Astrocyte (in vitro differentiated cells and primary cell): ENCODE measurements at regions not wholly inside any gene's neighbourhood (a gene's known extent, or its start where the extent isn't known, plus 50 kb on each side); places are given as distances from the start of the nearest gene placed in this dataset.

Experiments used
- DNase-seq: peaks from one replicate; pipeline ENCODE4 v3.0.0-alpha.2; 2010; ENCODE audit warnings: low read depth
- FAIRE-seq: peaks from 2 replicates; lab custom pipeline; 2011; peaks lifted over from hg19 to GRCh38; lab: Jason Lieb, UNC
- H2AFZ ChIP-seq: 2 replicates; pipeline ENCODE4 v1.6.0; 2012; ENCODE audit warnings: low read depth, low read length, inconsistent platforms
- H3K27ac ChIP-seq: 2 replicates; pipeline ENCODE4 v1.5.1; 2011; ENCODE audit warnings: low read depth, low read length, inconsistent platforms
- H3K27me3 ChIP-seq: 2 replicates; pipeline ENCODE4 v1.6.0; 2011; ENCODE audit warnings: low read length, inconsistent platforms; ENCODE audit not compliant: insufficient read depth
- H3K36me3 ChIP-seq: 2 replicates; pipeline ENCODE4 v1.5.1; 2011; ENCODE audit warnings: low read length, inconsistent platforms; ENCODE audit not compliant: insufficient read depth
- H3K4me1 ChIP-seq: 2 replicates; pipeline ENCODE4 v1.5.1; 2011; ENCODE audit warnings: low read length, inconsistent platforms; ENCODE audit not compliant: insufficient read depth
- H3K4me2 ChIP-seq: 2 replicates; pipeline ENCODE4 v1.6.0; 2012; ENCODE audit warnings: low read length, inconsistent platforms
- H3K4me3 ChIP-seq: 2 replicates; pipeline ENCODE4 v1.5.1; 2011; ENCODE audit warnings: low read depth, mild to moderate bottlenecking, low read length, inconsistent platforms; ENCODE audit not compliant: insufficient read depth
- H3K79me2 ChIP-seq: 2 replicates; pipeline ENCODE4 v1.6.0; 2012; ENCODE audit warnings: mild to moderate bottlenecking, low read length, inconsistent platforms; ENCODE audit not compliant: insufficient read depth
- H3K9ac ChIP-seq: 2 replicates; pipeline ENCODE4 v1.6.0; 2012; ENCODE audit warnings: mild to moderate bottlenecking, low read length, inconsistent platforms
- H3K9me3 ChIP-seq: 2 replicates; pipeline ENCODE4 v1.5.1; 2012; ENCODE audit warnings: low read depth, mild to moderate bottlenecking, low read length, inconsistent platforms; ENCODE audit not compliant: insufficient read depth
- H4K20me1 ChIP-seq: 2 replicates; pipeline ENCODE4 v1.6.0; 2012; ENCODE audit warnings: low read length, inconsistent platforms; ENCODE audit not compliant: insufficient read depth
- H3K27ac Mint-ChIP-seq: one replicate; pipeline ENCODE4 v1.8.0; 2021; ENCODE audit warnings: mild to moderate bottlenecking, mixed read lengths; ENCODE audit not compliant: unreplicated experiment
- H3K27me3 Mint-ChIP-seq: one replicate; pipeline ENCODE4 v1.8.0; 2021; ENCODE audit warnings: low read depth, mixed read lengths; ENCODE audit not compliant: unreplicated experiment
- H3K36me3 Mint-ChIP-seq: one replicate; pipeline ENCODE4 v1.8.0; 2021; ENCODE audit warnings: low read depth, mixed read lengths; ENCODE audit not compliant: unreplicated experiment
- H3K4me1 Mint-ChIP-seq: one replicate; pipeline ENCODE4 v1.8.0; 2021; ENCODE audit warnings: low read depth, mixed read lengths; ENCODE audit not compliant: unreplicated experiment
- H3K4me3 Mint-ChIP-seq: one replicate; pipeline ENCODE4 v1.8.0; 2021; ENCODE audit warnings: mild to moderate bottlenecking, moderate library complexity, mixed read lengths; ENCODE audit not compliant: unreplicated experiment
- H3K9me3 Mint-ChIP-seq: one replicate; pipeline ENCODE4 v1.8.0; 2021; ENCODE audit warnings: mild to moderate bottlenecking, mixed read lengths; ENCODE audit not compliant: unreplicated experiment
- CTCF ChIP-seq: IDR thresholded peaks from 2 replicates; pipeline ENCODE4 v1.5.1; 2011; ENCODE audit warnings: low read depth, mild to moderate bottlenecking, inconsistent platforms, low read length, moderate library complexity; ENCODE audit not compliant: insufficient read depth
- EZH2 ChIP-seq: IDR thresholded peaks from 2 replicates; pipeline ENCODE4 v1.6.1; 2012; ENCODE audit warnings: mild to moderate bottlenecking, low read length, inconsistent platforms; ENCODE audit not compliant: insufficient read depth

GRCh38 chr12:128015276-128015675 lies 251.7 kb upstream of the TMEM132C start:
- no peak for FAIRE-seq
- H3K36me3 Mint-ChIP-seq: no peaks in the 10 kb centered on the region
- H3K9me3 Mint-ChIP-seq: peaks cover 5% of the 10 kb centered on the region

GRCh38 chr12:128018067-128018466 lies 248.9 kb upstream of the TMEM132C start:
- DNase-seq (no peak), FAIRE-seq (no peak)
- H3K9me3 ChIP-seq: no peaks in the 10 kb centered on the region
- H2AFZ ChIP-seq: no peak overlapping the region
- no peaks in the 10 kb centered on the region for H3K79me2 ChIP-seq
- no peaks in the 10 kb centered on the region for H3K4me1 ChIP-seq
- Mint-ChIP-seq H3K36me3 (no peaks in the 10 kb centered on the region), H3K4me3 (no peak overlapping the region), H3K27me3 (no peaks in the 10 kb centered on the region), H3K27ac (no peak overlapping the region), H3K4me1 (no peaks in the 10 kb centered on the region), H3K9me3 (peaks cover 5% of the 10 kb centered on the region)
- H3K9ac ChIP-seq: no peak overlapping the region
- no peaks in the 10 kb centered on the region for H4K20me1 ChIP-seq
- H3K27me3 ChIP-seq: no peaks in the 10 kb centered on the region
- no peak overlapping the region for H3K4me2 ChIP-seq
- H3K36me3 ChIP-seq: no peaks in the 10 kb centered on the region
- no peak for TF ChIP-seq EZH2
- TF ChIP-seq CTCF: no peak
- no peak overlapping the region for H3K4me3 ChIP-seq
- H3K27ac ChIP-seq: no peak overlapping the region

More at GRCh38 chr12:128015276-128015675, 251.7 kb upstream of the TMEM132C start:
- Histone ChIP-seq H3K79me2 (no peaks in the 10 kb centered on the region), H3K4me1 (no peaks in the 10 kb centered on the region), H3K4me2 (no peak overlapping the region), H3K9ac (no peak overlapping the region), H3K4me3 (no peak overlapping the region), H3K27me3 (no peaks in the 10 kb centered on the region), H2AFZ (no peak overlapping the region), H4K20me1 (no peaks in the 10 kb centered on the region), H3K36me3 (no peaks in the 10 kb centered on the region), H3K27ac (no peak overlapping the region), H3K9me3 (no peaks in the 10 kb centered on the region)
- H3K4me1 Mint-ChIP-seq: no peaks in the 10 kb centered on the region
- no peak for TF ChIP-seq CTCF
- TF ChIP-seq EZH2: no peak
- no peaks in the 10 kb centered on the region for H3K27me3 Mint-ChIP-seq
- no peak overlapping the region for H3K4me3 Mint-ChIP-seq
- no peak for DNase-seq
- no peak overlapping the region for H3K27ac Mint-ChIP-seq

GRCh38 chr12:128019996-128020544 lies 246.9 kb upstream of the TMEM132C start:
- H3K9ac ChIP-seq: no peak overlapping the region
- no peaks in the 10 kb centered on the region for H3K4me1 Mint-ChIP-seq
- no peaks in the 10 kb centered on the region for H3K27me3 Mint-ChIP-seq
- H3K27ac Mint-ChIP-seq: no peak overlapping the region
- no peaks in the 10 kb centered on the region for H3K79me2 ChIP-seq
- no peaks in the 10 kb centered on the region for H3K4me1 ChIP-seq
- FAIRE-seq (no peak), DNase-seq (no peak)
- no peak overlapping the region for H3K4me3 Mint-ChIP-seq
- no peaks in the 10 kb centered on the region for H3K36me3 ChIP-seq
- peaks cover 5% of the 10 kb centered on the region for H3K9me3 Mint-ChIP-seq
- TF ChIP-seq CTCF: no peak
- no peak for TF ChIP-seq EZH2
- H2AFZ ChIP-seq: no peak overlapping the region
- no peaks in the 10 kb centered on the region for H4K20me1 ChIP-seq
- no peak overlapping the region for H3K4me3 ChIP-seq
- H3K27me3 ChIP-seq: no peaks in the 10 kb centered on the region
- H3K36me3 Mint-ChIP-seq: no peaks in the 10 kb centered on the region
- no peak overlapping the region for H3K27ac ChIP-seq
- no peaks in the 10 kb centered on the region for H3K9me3 ChIP-seq
- no peak overlapping the region for H3K4me2 ChIP-seq
